Activated CD8-positive, alpha-beta T cell treated with anti-CD3 and anti-CD28 coated beads for 36 hours (primary cell): ENCODE measurements at regions not wholly inside any gene's neighbourhood (a gene's known extent, or its start where the extent isn't known, plus 50 kb on each side); places are given as distances from the start of the nearest gene placed in this dataset.

Experiments used
- ATAC-seq: fragments of 200-7000 bp; cut with Tn5 transposase; one replicate; pipeline ENCODE4 v1.10.0; 2021; ENCODE audit warnings: mild to moderate bottlenecking, moderate library complexity
- CTCF ChIA-PET: fragments of 350-600 bp; sonication (Branson Sonifier 250); formaldehyde crosslinking; loops from one replicate; lab custom pipeline; 2021; ENCODE audit warnings: antibody characterized with exemption; lab: Charles Lee
- POLR2A ChIA-PET: fragments of 350-600 bp; sonication (Branson Sonifier 250); formaldehyde crosslinking; loops from one replicate; lab custom pipeline; 2021; ENCODE audit warnings: antibody characterized with exemption; lab: Charles Lee
- DNase-seq: peaks from one replicate; pipeline ENCODE4 v3.0.0-alpha.2; 2020
- H3K27ac Mint-ChIP-seq: one replicate; pipeline ENCODE4 v1.8.0; 2021; ENCODE audit warnings: mild to moderate bottlenecking, mixed read lengths
- H3K27me3 Mint-ChIP-seq: one replicate; pipeline ENCODE4 v1.8.0; 2021; ENCODE audit warnings: mixed read lengths
- H3K36me3 Mint-ChIP-seq: one replicate; pipeline ENCODE4 v1.8.0; 2021; ENCODE audit warnings: low read depth, mixed read lengths
- H3K4me1 Mint-ChIP-seq: one replicate; pipeline ENCODE4 v1.8.0; 2021; ENCODE audit warnings: low read depth, mixed read lengths
- H3K4me3 Mint-ChIP-seq: one replicate; pipeline ENCODE4 v1.8.0; 2021; ENCODE audit warnings: mild to moderate bottlenecking, moderate library complexity, mixed read lengths
- H3K9me3 Mint-ChIP-seq: one replicate; pipeline ENCODE4 v1.8.0; 2021; ENCODE audit warnings: mixed read lengths
- CTCF ChIP-seq: fragments of 200-600 bp; IDR thresholded peaks from one replicate; pipeline ENCODE4 v1.8.0; 2022; ENCODE audit warnings: antibody characterized with exemption, mild to moderate bottlenecking
- intact Hi-C: fragments of 100-400 bp; cut with micrococcal nuclease; formaldehyde crosslinking; loops from one replicate; pipeline ENCODE4 v1.10.0; 2022

GRCh38 chr2:118237451-118237850 is 149.2 kb downstream of the INSIG2 start:
- TF ChIP-seq CTCF = no peak
- Mint-ChIP-seq H3K4me1 (no peaks in the 10 kb centered on the region), H3K4me3 (no peak overlapping the region), H3K27me3 (peaks cover 23% of the 10 kb centered on the region), H3K27ac (no peak overlapping the region), H3K36me3 (no peaks in the 10 kb centered on the region), H3K9me3 (no peaks in the 10 kb centered on the region)
- no peak for DNase-seq
- no peak for ATAC-seq
- POLR2A ChIA-PET = no interaction called here
- CTCF ChIA-PET = interaction anchor here (1.1 kb wide), 1 partner anchor 15 kb away, joined by 5 read pairs; no protein-coding TSS in a partner anchor
- intact Hi-C loops = no loop called here

GRCh38 chr2:118232796-118233195 is 144.5 kb downstream of the INSIG2 start:
- intact Hi-C loops = no loop called here
- no peak overlapping the region for H3K4me3 Mint-ChIP-seq
- H3K36me3 Mint-ChIP-seq = no peaks in the 10 kb centered on the region
- no peaks in the 10 kb centered on the region for H3K4me1 Mint-ChIP-seq
- no peak for ATAC-seq
- H3K27me3 Mint-ChIP-seq = peaks cover 28% of the 10 kb centered on the region
- no peak overlapping the region for H3K27ac Mint-ChIP-seq
- TF ChIP-seq CTCF = no peak
- H3K9me3 Mint-ChIP-seq = no peaks in the 10 kb centered on the region
- CTCF ChIA-PET = no interaction called here
- no peak for DNase-seq
- POLR2A ChIA-PET = no interaction called here

GRCh38 chr2:118232391-118232790 is 144.1 kb downstream of the INSIG2 start:
- Mint-ChIP-seq H3K27me3 (peaks cover 27% of the 10 kb centered on the region), H3K4me1 (no peaks in the 10 kb centered on the region), H3K36me3 (no peaks in the 10 kb centered on the region), H3K9me3 (no peaks in the 10 kb centered on the region), H3K27ac (no peak overlapping the region), H3K4me3 (no peak overlapping the region)
- intact Hi-C loops = no loop called here
- no peak for TF ChIP-seq CTCF
- ATAC-seq = no peak
- POLR2A ChIA-PET = no interaction called here
- DNase-seq = no peak
- CTCF ChIA-PET = no interaction called here

- ATAC-seq (no peak), DNase-seq (no peak)
- no peak for TF ChIP-seq CTCF
- POLR2A ChIA-PET = no interaction called here
- Mint-ChIP-seq H3K4me3 (no peak overlapping the region), H3K4me1 (no peaks in the 10 kb centered on the region), H3K9me3 (no peaks in the 10 kb centered on the region), H3K36me3 (no peaks in the 10 kb centered on the region), H3K27me3 (peaks cover 24% of the 10 kb centered on the region), H3K27ac (no peak overlapping the region)
- CTCF ChIA-PET = no interaction called here
- intact Hi-C loops = no loop called here
Observed at GRCh38 chr2:118231759-118232158, 143.5 kb downstream of the INSIG2 start.

GRCh38 chr2:118227698-118228508 is 139.6 kb downstream of the INSIG2 start:
- H3K27me3 Mint-ChIP-seq = peaks cover 42% of the 10 kb centered on the region
- ChIA-PET CTCF (interaction anchor here (2.3 kb wide), 1 partner anchor 627 kb away, joined by 8 read pairs; no protein-coding TSS in a partner anchor), POLR2A (interaction anchor here (0.6 kb wide), 1 partner anchor 14 kb away, joined by 5 read pairs; no protein-coding TSS in a partner anchor)
- DNase-seq (no peak), ATAC-seq (no peak)
- H3K4me3 Mint-ChIP-seq = no peak overlapping the region
- no peaks in the 10 kb centered on the region for H3K9me3 Mint-ChIP-seq
- no peak for TF ChIP-seq CTCF
- intact Hi-C loops = no loop called here
- no peak overlapping the region for H3K27ac Mint-ChIP-seq
- H3K4me1 Mint-ChIP-seq = peaks cover 7% of the 10 kb centered on the region
- H3K36me3 Mint-ChIP-seq = no peaks in the 10 kb centered on the region
